ENCODE measurements at regions not wholly inside any gene's neighbourhood (a gene's known extent, or its start where the extent isn't known, plus 50 kb on each side); places are given as distances from the start of the nearest gene placed in this dataset.

DNA sequence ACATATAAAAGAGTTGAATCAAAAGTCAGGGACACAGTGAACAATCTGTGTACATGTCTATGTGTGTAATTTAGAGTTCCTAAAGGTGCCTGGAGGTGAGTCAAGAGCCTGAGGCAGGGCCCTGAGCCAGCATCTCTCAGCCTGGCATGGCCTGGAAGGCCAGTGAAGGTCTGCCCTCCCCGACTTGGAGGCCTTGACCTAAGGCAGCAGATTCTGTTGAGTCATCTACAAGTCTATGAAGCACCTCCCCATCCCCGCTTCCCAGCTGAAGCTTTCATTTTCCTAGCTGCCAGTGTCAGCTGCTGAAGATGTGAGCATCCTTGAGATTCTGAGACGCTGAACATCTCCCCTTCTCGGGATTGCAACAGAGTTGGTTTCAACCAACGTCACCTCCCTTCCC lies 583.9 kb downstream of the BCOR start:
- TF ChIP-seq, protein P1, sequence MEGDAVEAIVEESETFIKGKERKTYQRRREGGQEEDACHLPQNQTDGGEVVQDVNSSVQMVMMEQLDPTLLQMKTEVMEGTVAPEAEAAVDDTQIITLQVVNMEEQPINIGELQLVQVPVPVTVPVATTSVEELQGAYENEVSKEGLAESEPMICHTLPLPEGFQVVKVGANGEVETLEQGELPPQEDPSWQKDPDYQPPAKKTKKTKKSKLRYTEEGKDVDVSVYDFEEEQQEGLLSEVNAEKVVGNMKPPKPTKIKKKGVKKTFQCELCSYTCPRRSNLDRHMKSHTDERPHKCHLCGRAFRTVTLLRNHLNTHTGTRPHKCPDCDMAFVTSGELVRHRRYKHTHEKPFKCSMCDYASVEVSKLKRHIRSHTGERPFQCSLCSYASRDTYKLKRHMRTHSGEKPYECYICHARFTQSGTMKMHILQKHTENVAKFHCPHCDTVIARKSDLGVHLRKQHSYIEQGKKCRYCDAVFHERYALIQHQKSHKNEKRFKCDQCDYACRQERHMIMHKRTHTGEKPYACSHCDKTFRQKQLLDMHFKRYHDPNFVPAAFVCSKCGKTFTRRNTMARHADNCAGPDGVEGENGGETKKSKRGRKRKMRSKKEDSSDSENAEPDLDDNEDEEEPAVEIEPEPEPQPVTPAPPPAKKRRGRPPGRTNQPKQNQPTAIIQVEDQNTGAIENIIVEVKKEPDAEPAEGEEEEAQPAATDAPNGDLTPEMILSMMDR (IDR thresholded peaks at IDR 0.05; ENCODE audit: low read depth, low read length, missing input control), result no peak
- no peak for TF ChIP-seq REST (IDR thresholded peaks at IDR 0.05)
- no peak for TF ChIP-seq TAF1 (conservative IDR thresholded peaks at IDR 0.05)
- no peak for TF ChIP-seq NR2F2 (IDR thresholded peaks at IDR 0.05)
- TF ChIP-seq JUND (IDR thresholded peaks at IDR 0.05), result no peak
- TF ChIP-seq EGR1 (IDR thresholded peaks at IDR 0.05; ENCODE audit: low read depth in 2 of 2), result no peak
- TF ChIP-seq, protein P2, sequence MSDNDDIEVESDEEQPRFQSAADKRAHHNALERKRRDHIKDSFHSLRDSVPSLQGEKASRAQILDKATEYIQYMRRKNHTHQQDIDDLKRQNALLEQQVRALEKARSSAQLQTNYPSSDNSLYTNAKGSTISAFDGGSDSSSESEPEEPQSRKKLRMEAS (IDR thresholded peaks at IDR 0.05), result no peak
- no peak for TF ChIP-seq SP1 (IDR thresholded peaks at IDR 0.05)
